HG02759 (cell line): ENCODE measurements at regions not wholly inside any gene's neighbourhood (a gene's known extent, or its start where the extent isn't known, plus 50 kb on each side); places are given as distances from the start of the nearest gene placed in this dataset.

Experiments used
- ATAC-seq: cut with Tn5 transposase; IDR thresholded peaks from one replicate; pipeline ENCODE4 v1.9.1; 2021; ENCODE audit warnings: mild to moderate bottlenecking, moderate library complexity; ENCODE audit not compliant: unreplicated experiment

DNA sequence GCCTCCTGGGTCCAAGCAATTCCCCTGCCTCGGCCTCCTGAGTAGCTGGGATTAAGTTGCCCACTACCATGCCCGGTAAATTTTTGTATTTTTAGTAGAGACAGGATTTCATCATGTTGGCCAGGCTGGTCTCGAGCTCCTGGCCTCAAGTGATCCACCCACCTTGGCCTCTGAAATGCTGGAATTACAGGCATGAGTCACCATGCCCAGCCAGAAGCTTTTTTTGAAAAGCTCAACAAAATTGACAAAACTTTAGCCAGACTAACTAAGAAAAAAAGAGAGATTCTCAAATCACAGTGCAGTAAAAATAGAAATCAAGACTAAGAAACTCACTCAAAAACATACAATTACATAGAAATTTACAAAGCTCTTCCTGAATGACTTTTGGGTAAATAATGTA, 420.6 kb downstream of the COL12A1 start:
- no peak for ATAC-seq

- ATAC-seq, result no peak
These were observed 423.5 kb downstream of the COL12A1 start for GRCh38 chr6:74782346-74782745.

DNA sequence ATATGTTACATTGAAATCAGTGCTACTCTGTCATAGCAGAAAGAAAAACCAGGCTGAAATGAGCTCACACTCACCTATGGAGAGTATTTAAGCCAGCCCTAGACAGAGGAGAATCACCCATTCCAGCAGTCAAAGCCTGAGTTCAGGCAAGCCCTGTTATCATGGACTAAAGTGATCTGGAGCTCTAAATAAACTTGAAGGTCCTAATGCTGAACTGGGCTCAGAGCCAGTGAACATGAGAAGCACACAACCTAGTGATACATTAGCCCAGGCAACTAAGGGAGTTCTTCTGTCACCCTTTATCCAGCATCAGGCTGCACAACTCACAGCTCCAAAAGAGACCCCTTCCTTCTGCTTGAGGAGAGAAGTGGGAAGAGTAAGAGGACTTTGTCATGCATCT, 425.0 kb downstream of the COL12A1 start:
- no peak for ATAC-seq

DNA sequence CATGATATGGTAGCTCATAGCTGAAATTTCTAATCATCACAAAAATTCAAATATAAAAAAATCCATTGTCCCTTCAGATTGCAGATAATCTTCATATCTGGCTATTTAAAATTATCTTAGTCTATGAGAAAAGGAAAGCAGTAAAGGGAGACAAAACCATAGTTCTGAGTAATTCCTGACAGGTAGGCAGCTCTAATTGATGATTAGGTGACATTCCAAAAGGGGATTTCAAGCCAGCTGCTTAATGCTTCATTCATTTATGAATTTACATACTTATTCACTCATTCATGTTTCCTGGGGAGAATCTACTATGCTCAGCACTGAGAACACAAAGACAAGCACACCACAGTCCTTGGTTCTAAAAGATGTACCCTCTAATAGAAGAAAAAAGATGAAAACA, 437.1 kb downstream of the COL12A1 start:
- no peak for ATAC-seq

GRCh38 chr6:74768120-74768519, 437.7 kb downstream of the COL12A1 start:
- ATAC-seq, result no peak

DNA sequence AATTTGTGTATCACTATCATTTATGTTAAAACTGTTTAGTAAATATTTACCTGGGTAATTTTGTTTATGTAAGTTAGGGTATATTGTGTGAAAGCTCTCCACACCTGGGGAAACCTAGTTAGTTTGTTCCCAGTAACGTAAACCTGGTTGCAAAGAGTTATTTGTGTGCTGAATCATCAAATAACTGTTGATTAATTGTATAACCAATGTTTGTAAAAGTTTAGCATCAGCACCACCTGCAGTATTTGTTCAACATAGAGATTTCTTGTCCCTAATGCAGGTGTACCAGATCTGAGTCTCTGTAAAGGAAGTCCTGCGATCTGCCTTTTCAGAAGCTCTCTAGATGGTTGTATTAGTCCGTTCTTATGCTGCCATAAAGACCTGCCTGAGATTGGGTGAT, 440.4 kb downstream of the COL12A1 start:
- no peak for ATAC-seq

- ATAC-seq, result no peak
These were observed 441.4 kb downstream of the COL12A1 start for GRCh38 chr6:74764486-74764885.

GRCh38 chr6:74762841-74763240, 443.0 kb downstream of the COL12A1 start:
- ATAC-seq, result no peak

GRCh38 chr6:74757813-74758212, 448.0 kb downstream of the COL12A1 start:
- no peak for ATAC-seq

- ATAC-seq, result no peak
These were observed 448.9 kb downstream of the COL12A1 start for GRCh38 chr6:74756923-74757322.

DNA sequence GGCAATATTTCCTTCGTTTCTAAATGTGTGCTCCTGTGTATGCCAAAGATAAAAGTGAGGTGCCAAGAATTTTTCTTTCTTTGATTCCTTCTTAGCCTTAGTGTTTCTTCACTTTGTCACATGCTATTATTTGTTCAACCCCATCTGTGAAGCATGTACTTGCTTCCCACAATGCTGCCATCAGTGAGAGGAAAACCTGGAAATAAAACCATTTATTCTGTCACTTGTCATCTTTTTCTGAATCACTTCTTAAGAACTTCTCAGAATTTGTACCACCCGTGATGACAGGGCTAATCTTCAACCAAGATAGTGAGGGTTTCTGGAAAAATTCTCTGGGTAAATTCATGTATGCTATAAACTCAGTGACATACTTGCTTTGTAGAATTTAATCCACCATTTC, 450.1 kb downstream of the COL12A1 start:
- ATAC-seq, result no peak

GRCh38 chr6:74755196-74755595, 450.7 kb downstream of the COL12A1 start:
- ATAC-seq, result no peak

- no peak for ATAC-seq
These were observed 451.8 kb downstream of the COL12A1 start for GRCh38 chr6:74753883-74754600.

DNA sequence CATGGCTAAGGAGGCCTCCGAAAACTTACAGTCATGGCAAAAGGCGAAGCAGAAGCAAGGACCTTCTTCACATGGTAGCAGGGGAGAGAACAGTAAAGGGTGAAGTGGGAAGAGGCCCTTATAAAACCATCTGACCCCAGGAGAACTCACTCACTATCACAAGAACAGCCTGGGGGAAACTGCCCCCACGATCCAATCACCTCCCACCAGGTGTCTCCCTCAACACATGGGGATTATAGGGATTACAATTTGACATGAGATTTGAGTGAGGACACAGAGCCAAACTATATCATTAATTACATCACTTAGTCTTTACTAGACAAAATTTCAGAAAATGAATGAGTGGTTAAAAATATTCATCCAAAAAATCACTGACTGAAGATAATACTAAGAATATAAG, 453.6 kb downstream of the COL12A1 start:
- ATAC-seq, result no peak

DNA sequence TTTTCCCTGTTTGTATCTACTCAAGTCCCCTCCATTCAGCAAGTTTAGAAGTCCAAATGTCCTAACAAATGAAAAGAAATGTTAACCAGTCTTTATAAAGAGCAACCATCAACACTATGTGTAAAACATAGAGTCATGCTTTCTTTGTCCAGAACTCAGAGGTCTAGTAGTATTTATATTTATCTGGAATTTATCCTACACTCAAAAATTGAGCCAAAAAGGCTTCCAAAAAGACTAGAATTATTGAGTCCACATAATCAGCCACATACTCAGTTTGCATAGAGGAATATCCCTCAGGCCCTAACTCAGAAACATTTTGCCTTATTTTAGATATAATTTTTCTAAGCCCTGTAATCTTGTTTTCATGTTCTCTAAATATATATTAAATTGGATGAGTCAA, 455.0 kb downstream of the COL12A1 start:
- ATAC-seq, result no peak

DNA sequence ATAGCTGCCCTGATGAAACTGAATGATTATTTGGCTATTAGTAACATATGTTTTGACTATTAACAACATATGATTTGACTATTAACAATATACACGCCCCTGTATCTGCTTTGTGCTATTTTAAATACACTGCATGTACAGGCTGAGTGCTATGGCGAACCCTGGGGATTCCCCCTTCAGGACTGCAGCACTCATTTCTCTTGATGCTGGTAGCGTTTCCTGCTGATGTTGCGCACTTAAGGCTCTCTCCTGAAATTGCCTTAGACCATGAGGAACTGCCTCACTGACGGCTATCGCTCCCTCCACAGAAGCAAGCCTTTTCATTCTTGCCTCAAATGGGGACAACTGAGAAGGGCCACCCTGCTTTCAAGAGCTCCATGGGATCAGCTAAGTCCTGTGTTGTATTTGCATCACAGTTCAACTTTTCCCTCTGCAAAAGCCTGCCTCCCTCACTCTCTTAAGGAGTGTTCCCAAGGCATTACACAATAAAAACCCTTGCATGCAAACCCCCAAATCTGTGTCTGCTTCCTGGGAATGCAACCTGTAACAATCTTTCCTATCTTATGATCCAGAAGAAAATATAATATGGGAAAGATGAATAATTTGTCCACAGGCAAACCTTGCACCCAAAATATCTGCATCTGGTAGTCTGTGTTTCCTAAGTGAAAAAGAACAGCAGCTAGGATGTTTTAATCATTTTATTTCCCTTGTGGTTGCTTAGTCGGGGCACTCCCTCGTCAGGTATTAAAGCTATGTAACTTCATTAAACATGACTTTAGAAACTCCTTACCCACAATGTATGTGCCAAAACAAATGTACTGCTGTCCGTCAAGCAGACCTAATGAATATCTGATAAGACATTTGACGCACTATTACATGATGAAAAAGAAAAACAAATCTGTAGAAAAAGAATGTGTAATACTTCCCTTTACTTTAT, 456.4 kb downstream of the COL12A1 start:
- peak; percentile 69 for ATAC-seq

GRCh38 chr6:74745670-74746069, 460.2 kb downstream of the COL12A1 start:
- no peak for ATAC-seq

DNA sequence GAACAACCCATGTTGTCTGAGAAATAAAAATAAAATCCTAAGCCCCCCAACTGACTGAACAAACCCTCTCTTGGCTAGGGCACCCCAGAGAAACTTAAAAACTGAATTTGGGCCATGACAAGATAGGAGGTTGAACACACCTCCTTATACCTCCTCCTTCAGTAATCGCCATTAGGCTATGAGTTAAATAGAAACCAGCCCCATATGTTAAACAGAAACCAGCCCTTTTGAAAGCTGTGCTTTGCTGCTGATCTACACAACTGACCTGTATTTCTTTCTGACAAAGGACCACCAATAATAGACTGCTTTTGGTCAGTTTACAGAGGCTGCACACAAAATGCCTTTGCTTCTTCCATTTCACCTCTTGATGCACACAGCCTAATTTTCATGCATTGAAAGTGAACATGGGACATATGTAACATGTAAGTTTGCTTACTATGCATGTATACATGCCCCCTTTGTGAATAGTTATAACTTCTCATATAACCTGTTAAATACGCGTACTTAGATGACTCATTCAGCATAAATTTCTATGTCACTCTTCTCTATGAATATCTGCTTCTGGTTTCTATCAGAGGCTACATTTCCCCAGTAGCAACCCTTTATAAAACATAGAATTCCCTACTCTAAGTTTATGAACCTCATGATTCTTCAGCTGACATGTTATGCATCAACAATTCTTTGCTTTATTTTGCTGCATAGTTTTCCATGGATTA, 462.9 kb downstream of the COL12A1 start:
- peak; percentile 88 for ATAC-seq

DNA sequence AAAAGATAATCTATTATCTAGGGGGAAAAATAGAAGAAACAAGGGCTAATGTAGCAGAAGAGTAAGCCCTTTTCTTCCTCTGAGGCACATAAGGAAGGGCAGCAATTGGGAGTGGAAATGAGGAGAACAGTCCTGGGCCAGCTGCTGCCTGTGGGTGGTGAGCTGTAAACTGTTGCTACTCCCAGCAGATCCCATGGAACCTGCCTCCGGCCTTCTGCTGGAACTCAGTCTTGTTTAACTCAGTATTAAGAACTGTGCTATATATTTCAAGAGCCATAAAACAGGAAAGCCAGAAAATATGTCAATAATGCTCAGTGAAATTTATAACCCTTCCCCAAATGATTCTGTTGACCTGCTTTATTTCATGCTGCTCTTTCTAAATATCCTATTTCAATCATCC, 464.2 kb downstream of the COL12A1 start:
- ATAC-seq, result no peak

DNA sequence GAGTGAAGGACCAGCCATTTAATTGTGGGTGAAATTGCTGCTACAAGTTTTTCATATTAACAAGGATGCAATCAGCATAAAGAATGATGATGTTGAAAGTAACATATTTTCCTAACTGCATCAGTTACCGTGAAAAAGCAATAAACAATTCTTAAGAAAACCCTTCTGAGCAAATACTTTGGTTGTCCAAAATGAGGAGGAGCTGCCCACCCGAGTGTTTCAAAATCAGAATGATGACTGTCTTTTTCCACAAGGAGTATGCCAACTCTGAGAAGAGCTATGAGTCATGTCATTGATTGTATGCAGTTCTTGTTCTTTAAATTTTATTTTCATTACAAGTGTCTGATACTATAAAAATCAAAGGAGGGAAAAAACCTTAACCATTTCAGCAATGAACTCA, 470.5 kb downstream of the COL12A1 start:
- no peak for ATAC-seq

GRCh38 chr6:74734901-74735300, 471.0 kb downstream of the COL12A1 start:
- no peak for ATAC-seq
